GM13977 (cell line): ENCODE measurements at regions not wholly inside any gene's neighbourhood (a gene's known extent, or its start where the extent isn't known, plus 50 kb on each side); places are given as distances from the start of the nearest gene placed in this dataset.

Experiments
- DNase-seq: peaks from one replicate; pipeline ENCODE4 v3.0.0; 2012; ENCODE audit warnings: low spot score
- in situ Hi-C: fragments of 300-500 bp; cut with MboI; formaldehyde crosslinking; loops from one replicate; pipeline ENCODE4 v1.12.0; 2022; ENCODE audit warnings: low sequenced_read_pairs, low pct_unique_long_range_greater_than_20kb, mixed read lengths, inconsistent platforms; ENCODE audit not compliant: unreplicated experiment
- TF ChIP-seq, protein P1 (sequence below): IDR thresholded peaks from 2 replicates; pipeline ENCODE4 v1.5.1; 2012; ENCODE audit warnings: mild to moderate bottlenecking, control low read depth; ENCODE audit not compliant: insufficient read depth; ENCODE audit errors: extremely low read depth, missing control alignments

DNA sequence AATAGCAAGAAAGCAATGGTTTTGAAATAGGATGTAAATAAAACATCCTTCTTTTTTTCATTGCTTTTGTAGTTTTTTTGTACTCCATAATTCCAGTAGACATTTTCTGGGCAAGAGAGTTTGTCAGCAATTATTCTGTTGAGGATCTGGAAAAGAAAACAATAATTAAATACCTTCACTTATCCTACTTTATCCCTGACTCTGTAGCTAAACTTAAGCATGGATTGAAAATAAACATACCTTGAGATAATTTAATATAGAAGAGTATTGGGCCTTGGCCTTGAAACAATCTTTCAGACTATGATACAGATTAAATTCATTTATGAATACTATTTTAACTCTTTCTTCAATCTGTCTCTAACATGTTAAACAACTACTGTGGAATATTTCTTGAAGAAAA, 321.2 kb downstream of the CHRM3 start:
- in situ Hi-C loops: no loop called here
- DNase-seq: no peak
- TF ChIP-seq, protein P1, sequence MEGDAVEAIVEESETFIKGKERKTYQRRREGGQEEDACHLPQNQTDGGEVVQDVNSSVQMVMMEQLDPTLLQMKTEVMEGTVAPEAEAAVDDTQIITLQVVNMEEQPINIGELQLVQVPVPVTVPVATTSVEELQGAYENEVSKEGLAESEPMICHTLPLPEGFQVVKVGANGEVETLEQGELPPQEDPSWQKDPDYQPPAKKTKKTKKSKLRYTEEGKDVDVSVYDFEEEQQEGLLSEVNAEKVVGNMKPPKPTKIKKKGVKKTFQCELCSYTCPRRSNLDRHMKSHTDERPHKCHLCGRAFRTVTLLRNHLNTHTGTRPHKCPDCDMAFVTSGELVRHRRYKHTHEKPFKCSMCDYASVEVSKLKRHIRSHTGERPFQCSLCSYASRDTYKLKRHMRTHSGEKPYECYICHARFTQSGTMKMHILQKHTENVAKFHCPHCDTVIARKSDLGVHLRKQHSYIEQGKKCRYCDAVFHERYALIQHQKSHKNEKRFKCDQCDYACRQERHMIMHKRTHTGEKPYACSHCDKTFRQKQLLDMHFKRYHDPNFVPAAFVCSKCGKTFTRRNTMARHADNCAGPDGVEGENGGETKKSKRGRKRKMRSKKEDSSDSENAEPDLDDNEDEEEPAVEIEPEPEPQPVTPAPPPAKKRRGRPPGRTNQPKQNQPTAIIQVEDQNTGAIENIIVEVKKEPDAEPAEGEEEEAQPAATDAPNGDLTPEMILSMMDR: no peak

DNA sequence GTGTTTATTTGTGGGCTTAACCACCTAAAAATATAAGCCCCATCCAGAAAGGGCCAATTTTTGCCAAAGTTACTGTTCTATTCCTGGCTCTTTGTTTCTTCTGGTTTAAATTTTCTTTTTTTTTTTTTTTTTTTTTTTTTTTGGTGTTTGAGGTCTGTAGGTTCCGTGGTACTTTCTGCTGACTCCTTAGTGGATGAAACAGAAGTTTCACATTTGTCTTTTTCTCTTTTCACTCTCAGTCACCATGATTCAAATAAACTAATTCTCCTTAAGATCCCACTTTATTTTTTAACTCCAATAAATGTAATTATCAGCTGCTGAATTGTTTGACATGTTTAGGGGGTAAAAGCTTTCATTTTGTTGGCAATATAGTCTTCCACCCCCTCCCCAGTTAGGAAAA, 322.3 kb downstream of the CHRM3 start:
- in situ Hi-C loops: no loop called here

DNA sequence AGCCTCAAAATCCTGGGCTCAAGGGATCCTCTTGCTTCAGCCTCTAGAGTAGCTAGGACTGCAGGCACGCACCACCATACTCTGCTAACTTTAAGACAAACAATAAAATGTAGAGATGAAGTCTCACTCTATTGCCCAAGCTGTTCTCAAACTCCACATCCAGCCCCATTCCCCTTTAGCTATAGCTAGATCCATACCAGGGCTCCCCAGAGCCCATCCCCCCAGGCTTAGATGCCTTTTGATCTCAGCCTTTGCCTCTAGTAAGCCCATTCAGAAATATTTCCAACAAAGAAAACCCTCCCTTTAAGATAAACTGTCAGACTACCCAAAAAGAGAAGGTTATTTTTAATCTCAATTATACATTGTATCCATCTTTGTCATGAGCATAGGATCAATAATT, 325.4 kb downstream of the CHRM3 start:
- in situ Hi-C loops: no loop called here
- no peak for DNase-seq
- TF ChIP-seq, protein P1: no peak

More for the DNA sequence above, 322.3 kb downstream of the CHRM3 start:
- TF ChIP-seq, protein P1: no peak
- DNase-seq: no peak

DNA sequence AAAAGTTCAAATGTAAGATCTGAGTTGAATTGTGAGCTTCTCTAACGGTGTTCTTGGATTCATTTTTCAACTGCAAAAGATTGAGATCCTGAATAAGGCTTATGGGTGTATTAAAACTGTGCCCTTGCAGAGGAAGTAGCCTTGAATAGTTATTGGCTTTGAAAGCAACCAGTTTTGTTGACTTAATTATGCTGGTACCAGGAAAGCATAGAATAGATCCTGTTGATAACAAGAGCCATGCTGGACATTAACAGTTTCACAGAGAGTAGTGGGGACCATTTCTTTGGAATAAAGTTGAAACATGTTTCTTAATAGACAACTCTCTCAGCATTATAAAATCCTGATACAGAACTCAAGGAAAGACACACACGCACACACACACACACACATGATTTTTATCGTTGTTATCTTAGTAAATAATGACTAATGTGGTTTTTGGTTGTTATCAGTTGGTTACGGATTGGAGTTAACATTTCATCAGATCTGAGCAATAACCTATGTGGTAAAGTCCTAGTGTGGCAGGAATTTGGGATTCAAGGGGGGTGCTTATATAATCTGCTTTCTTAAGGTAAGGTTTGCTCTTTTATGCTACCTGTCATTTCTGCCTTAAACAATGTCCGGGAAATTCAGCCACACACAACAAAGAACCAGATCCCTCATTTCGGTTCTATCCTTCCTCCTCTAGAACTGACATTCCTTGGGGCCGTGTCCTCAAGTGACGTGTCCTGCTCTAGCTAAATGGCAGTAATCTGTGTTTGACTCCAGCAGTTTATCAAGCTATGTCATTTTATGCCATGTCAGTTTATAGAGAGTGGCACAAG, 330.9 kb downstream of the CHRM3 start:
- TF ChIP-seq, protein P1: no peak
- in situ Hi-C loops: no loop called here
- no peak for DNase-seq

DNA sequence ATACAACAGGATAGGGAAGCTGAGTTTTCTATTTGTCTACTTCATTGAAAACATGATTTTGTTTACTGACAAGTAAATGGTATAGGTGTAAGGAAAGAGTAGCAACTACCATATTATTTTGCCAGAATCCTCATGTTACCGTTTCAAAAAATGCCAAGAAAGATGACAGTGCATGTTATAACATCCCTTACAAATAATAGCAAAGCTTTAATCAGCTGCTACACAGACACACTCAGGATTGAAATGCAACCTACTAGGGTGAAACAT, 331.5 kb downstream of the CHRM3 start:
- DNase-seq: no peak
- in situ Hi-C loops: no loop called here

DNA sequence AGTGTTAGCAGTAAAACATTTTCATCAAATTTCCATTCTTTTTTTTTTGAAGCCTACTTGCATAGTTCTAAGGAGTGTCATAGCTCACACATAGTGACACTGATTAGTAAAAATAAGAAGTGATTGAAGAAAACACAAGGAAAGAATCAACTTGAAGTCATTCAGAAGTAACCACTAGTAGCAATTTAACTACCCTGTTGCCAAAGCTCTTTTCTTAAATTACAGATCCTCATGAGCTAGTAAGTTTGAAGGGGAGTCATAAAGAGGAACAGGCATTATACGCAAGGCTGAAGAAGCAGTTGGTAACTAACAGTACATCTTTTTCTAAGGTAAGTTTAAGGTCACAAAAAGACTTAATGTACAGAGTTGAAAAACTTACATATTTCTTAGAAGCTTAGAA, 332.2 kb downstream of the CHRM3 start:
- no peak for DNase-seq
- TF ChIP-seq, protein P1: no peak
- in situ Hi-C loops: no loop called here

More for the DNA sequence above, 331.5 kb downstream of the CHRM3 start:
- TF ChIP-seq, protein P1: no peak
